T-helper 2 cell treated with Interferon-gamma antibody and Interleukin-4, amounts not matched to agents 5 μg/mL and 100 μg/mL, for 36 hours (primary cell): ENCODE measurements at regions not wholly inside any gene's neighbourhood (a gene's known extent, or its start where the extent isn't known, plus 50 kb on each side); places are given as distances from the start of the nearest gene placed in this dataset.
"Not testable (repeated sequence)": the region's sequence is repeated elsewhere in the genome, so short reads cannot be mapped to it uniquely, and the experiment has no call there.

Experiments used
- DNase-seq: peaks from one replicate; pipeline ENCODE4 v3.0.0; 2021; ENCODE audit warnings: low spot score
- H3K27ac Mint-ChIP-seq: one replicate; pipeline ENCODE4 v1.8.0; 2021; ENCODE audit warnings: mild to moderate bottlenecking, mixed read lengths
- H3K27me3 Mint-ChIP-seq: one replicate; pipeline ENCODE4 v1.8.0; 2021; ENCODE audit warnings: low read depth, mixed read lengths
- H3K36me3 Mint-ChIP-seq: one replicate; pipeline ENCODE4 v1.8.0; 2021; ENCODE audit warnings: low read depth, mixed read lengths
- H3K4me1 Mint-ChIP-seq: one replicate; pipeline ENCODE4 v1.8.0; 2021; ENCODE audit warnings: low read depth, mixed read lengths
- H3K4me3 Mint-ChIP-seq: one replicate; pipeline ENCODE4 v1.8.0; 2022; ENCODE audit warnings: mild to moderate bottlenecking, moderate library complexity, mixed read lengths
- H3K9me3 Mint-ChIP-seq: one replicate; pipeline ENCODE4 v1.8.0; 2021; ENCODE audit warnings: mixed read lengths

DNA sequence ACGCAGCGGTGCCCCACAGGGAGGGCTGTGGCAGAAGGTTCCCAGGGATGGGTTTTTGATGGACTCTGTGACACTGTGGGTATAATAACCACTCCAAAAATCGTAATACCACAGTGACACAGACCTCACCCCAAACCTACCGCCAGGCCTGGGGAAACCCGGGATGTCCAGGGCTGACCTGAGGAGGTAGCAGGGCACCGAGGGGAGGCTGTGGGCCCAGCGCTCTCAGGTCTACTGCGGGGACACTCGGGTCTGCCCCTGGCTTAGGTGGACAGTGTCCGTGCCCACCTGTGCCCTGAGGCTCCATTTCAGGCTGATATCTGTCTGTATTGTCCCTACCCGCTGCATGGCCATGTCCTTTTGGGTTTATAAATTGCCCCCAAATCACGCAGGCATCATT, 387.9 kb downstream of the TMEM121 start:
- not testable (repeated sequence) for DNase-seq, H3K9me3 Mint-ChIP-seq, H3K4me3 Mint-ChIP-seq, H3K4me1 Mint-ChIP-seq, H3K27me3 Mint-ChIP-seq, H3K27ac Mint-ChIP-seq, H3K36me3 Mint-ChIP-seq

- no peak overlapping the region for H3K27ac Mint-ChIP-seq
- no peak for DNase-seq
- no peak overlapping the region for H3K4me3 Mint-ChIP-seq
- peaks cover 4% of the 10 kb centered on the region for H3K9me3 Mint-ChIP-seq
- H3K36me3 Mint-ChIP-seq = no peaks in the 10 kb centered on the region
- no peaks in the 10 kb centered on the region for H3K27me3 Mint-ChIP-seq
- no peaks in the 10 kb centered on the region for H3K4me1 Mint-ChIP-seq
These were observed 388.5 kb downstream of the TMEM121 start for GRCh38 chr14:105914738-105915385.

- not testable (repeated sequence) for H3K27ac Mint-ChIP-seq, H3K4me3 Mint-ChIP-seq, DNase-seq, H3K36me3 Mint-ChIP-seq, H3K27me3 Mint-ChIP-seq, H3K4me1 Mint-ChIP-seq, H3K9me3 Mint-ChIP-seq
These were observed 389.2 kb downstream of the TMEM121 start for GRCh38 chr14:105915546-105915945.

DNA sequence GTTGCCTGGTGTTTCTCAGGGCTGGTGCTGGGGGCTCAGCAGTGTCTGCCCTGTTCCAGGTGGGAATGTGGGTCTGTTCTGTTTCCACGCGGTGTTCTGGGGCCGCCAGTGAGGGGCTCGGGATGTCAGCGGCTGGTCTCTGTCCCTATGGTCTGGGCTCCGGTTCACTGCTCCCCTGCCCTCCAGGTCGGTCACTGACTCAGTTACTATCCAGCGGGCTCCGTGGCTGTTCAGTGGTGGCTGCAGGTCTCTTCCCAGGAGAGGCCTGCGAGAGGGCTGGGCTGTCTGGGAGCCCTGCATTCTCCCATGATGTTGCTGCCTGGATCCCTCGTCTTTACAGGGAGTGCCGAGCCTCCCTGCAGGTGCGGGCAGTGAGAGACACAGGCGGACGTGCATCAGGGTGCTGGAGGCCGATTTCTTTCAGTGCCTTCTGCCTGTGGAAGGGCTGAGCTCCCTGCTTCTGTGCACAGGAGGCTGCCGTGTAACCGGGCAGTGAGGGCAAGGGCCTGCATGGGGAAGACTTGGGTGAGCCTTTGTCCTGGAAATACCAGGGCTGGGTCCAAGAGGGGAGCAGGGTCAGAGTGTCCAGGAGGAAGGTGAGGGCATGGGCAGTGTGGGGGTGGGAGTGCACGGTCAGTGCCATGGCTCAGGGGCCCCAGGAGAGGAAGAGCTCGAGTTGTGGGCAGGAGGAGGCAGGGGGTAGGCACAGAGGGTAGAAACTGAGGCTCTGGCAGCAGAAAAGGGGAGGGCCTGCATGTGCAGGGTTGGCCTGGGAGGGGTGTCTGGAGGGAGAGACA, 391.0 kb downstream of the TMEM121 start:
- DNase-seq, H3K36me3 Mint-ChIP-seq, H3K4me3 Mint-ChIP-seq, H3K27ac Mint-ChIP-seq, H3K4me1 Mint-ChIP-seq, H3K27me3 Mint-ChIP-seq, H3K9me3 Mint-ChIP-seq: not testable (repeated sequence)

DNA sequence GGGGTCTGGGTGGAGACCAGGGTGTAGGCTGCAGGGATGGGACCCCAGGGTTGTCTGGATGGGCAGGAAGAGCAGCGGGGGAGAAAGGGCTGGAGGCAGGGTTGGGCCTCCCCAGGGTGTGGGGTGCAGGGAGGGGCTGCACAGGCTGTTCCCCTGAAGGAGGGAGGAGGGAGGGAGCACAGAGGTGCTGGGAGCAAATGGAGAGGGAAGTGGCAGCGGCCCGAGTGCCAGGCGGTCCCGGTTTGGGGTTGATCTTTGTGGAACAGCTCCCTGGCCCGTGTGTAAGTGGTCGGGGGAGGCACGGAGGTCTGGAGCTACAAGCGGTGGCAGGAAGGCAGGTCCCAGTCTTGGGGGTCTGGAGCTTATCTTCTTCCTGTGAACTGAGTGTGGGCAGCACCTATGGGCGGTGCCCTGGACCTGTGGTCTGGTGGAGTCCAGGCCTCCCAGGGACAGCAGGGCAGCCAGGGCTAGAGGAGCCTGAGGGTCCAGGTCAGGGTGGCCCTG, 391.6 kb downstream of the TMEM121 start:
- H3K36me3 Mint-ChIP-seq = no peaks in the 10 kb centered on the region

DNA sequence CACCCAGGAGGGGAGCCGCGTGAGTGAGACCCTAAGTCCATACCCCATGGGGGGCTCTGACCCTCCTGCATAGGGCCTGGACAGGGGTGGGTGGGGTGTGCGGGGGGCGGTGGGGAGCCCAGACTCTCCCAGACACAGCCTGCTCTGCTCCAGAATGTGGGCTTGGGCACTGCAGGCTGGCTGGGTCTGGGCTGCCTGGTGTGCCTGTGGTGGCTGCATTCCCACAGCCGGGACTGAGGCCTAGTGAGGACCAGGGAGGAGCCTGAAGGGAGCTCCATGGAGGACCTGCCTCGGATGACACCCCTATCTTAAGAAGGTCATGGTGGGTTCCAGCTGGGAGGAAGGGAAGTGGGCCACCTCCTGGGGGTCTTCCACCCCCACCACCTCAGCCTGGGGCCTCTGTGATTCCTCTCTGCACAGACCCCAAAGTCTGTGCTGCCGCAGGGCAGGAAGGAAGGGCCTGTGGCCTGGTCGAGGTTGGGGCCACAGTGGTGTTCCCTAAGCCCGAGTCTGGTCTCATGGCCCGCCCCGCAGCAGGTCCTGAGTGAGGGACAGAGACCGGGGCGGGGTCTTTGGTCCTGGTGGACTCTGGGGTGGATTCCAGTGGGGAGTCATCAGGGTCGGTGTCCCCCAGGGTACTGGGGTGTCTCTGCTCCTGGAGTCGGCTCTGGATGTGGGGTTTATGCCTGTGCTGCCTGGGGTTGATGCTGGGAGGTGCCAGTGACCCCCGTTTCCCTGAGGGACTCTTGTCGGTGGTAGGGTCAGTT, 392.3 kb downstream of the TMEM121 start:
- Mint-ChIP-seq H3K9me3 (peaks cover 4% of the 10 kb centered on the region), H3K27ac (no peak overlapping the region), H3K27me3 (peaks cover 5% of the 10 kb centered on the region), H3K4me3 (no peak overlapping the region), H3K36me3 (no peaks in the 10 kb centered on the region), H3K4me1 (no peaks in the 10 kb centered on the region)
- no peak for DNase-seq

More for the DNA sequence above, 391.6 kb downstream of the TMEM121 start:
- no peak for DNase-seq
- peaks cover 4% of the 10 kb centered on the region for H3K27me3 Mint-ChIP-seq
- H3K27ac Mint-ChIP-seq = no peak overlapping the region
- H3K4me3 Mint-ChIP-seq = no peak overlapping the region
- peaks cover 4% of the 10 kb centered on the region for H3K9me3 Mint-ChIP-seq
- H3K4me1 Mint-ChIP-seq = no peaks in the 10 kb centered on the region

DNA sequence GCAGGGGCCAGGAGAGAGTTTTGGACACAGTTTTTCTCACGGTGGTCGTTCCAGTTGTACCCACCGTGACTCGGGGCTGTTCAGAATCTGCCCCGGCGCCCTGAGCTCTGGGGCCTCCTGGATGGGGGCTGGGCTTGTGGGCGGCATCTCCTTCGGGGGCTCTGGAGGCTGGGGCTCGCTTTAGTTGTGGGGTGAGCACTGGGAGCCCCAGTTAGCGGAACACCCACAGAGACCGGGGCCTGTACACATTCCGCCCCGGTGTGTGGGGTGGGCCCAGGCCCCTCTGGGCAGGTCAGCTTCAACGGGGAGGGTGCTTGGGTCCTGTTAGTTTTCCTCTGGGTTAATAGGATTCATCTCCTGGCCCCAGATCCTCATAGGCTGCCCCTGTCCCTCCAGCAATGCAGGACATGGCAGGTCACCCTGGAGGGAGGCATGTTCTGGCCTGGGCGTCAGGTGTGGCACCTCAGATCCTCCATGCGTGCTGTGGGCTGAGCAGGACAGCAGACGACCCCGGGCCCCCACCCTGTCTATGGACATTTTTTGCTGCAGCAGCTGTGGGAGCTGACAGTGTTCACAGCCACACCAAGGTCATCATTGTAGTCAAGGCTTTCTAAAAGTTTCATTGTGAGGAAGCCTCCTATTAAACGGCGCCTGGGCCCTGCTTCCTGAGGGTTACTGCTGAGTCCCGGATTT, 393.2 kb downstream of the TMEM121 start:
- Mint-ChIP-seq H3K9me3 (peaks cover 4% of the 10 kb centered on the region), H3K4me3 (no peak overlapping the region), H3K27ac (no peak overlapping the region), H3K4me1 (no peaks in the 10 kb centered on the region), H3K36me3 (no peaks in the 10 kb centered on the region), H3K27me3 (peaks cover 7% of the 10 kb centered on the region)
- no peak for DNase-seq

DNA sequence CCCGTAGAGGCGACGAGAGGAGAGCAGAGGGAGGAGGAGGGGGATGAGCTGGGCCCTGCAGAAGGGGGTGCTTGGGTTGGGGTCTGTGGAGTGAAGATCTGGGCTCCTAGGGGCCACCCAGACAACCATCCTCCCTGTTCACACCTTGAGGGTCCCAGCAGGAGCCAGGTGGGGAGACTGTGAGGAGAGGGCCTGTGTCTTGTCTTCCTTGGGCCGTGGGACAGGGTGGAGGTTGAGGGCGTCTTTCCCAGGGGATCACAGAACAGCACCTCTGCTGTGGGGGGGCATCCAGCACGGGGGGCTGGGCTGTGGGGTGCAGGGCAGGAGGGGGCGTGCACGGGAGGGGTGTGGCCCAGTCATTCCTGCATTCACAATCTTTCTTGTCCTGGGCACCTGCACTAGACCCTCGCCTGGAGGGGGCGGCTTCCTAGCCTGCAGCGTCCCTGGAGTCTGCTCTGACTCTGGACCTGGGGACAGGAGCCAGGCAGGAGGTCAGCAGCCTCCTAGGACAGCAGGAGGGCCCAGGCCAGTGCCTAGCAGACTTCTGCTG, 393.8 kb downstream of the TMEM121 start:
- not testable (repeated sequence) for H3K27me3 Mint-ChIP-seq, H3K36me3 Mint-ChIP-seq, H3K27ac Mint-ChIP-seq, DNase-seq, H3K9me3 Mint-ChIP-seq, H3K4me1 Mint-ChIP-seq, H3K4me3 Mint-ChIP-seq

DNA sequence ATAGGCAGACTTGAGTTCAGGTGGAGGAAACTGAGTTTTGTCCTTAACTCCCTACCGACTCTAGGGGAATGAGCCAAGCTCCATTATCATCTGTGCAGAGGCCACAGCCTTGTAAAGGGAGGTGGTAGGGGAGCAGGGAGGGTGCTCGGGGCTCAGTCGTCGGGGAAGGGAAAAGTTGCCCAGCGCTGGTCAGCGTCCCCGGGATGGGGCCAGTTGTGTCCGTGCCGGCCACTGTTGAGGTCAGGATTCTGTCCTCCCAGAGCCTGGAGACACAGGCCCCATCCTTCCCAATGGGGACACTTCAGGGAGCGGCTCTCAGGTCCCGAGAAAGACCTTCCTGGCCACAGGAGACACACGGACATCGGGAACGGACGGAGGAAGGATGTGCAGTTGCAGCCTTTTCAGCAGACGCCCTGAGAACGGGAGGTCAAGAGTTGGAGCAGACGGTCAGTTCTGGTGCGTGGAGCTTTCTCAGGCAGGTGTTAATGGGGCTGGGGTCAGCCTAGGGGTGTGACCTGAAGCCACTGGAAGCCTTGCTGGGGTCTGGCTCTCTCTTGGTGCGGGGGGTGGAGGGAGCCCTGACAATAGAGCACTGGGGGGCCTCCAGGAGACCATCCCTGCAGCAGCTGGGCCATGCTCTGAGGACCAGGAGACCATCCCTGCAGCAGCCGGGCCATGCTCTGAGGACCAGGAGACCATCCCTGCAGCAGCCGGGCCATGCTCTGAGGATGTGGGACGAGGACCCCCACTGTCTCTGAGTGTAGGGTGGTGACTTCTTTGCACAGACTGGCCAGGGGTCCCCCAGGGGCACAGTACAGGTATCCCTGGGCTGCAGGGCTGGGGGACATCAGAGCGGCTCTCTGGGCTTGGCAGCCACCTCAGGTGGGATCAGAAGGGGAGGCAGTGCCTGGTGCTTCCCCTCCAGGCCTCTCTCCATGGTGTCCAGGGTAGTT, 394.7 kb downstream of the TMEM121 start:
- H3K4me1 Mint-ChIP-seq, DNase-seq, H3K36me3 Mint-ChIP-seq, H3K4me3 Mint-ChIP-seq, H3K9me3 Mint-ChIP-seq, H3K27ac Mint-ChIP-seq, H3K27me3 Mint-ChIP-seq: not testable (repeated sequence)

DNA sequence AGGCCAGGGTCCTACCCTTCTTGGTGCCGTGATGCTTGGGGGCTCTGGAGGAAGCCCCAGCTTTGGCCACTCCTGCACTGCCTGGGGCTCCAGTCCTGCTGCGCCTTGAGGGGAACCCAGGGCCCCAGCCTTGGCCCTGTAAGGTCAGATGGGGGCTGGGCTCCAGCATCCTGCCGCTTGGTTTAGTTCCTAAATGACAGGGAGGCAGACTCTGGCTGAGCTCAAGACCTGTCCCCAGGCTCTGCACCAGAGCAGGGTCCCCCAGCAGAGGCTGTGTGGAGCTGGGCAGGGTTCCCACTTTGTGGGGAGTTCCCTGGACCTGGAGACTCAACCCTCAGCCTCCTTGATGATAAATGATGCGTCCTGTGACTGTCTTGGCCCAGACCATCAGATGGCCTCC, 395.4 kb downstream of the TMEM121 start:
- H3K27me3 Mint-ChIP-seq, H3K9me3 Mint-ChIP-seq, H3K27ac Mint-ChIP-seq, H3K4me3 Mint-ChIP-seq, DNase-seq, H3K4me1 Mint-ChIP-seq, H3K36me3 Mint-ChIP-seq: not testable (repeated sequence)

GRCh38 chr14:105923520-105924191, 397.3 kb downstream of the TMEM121 start:
- H3K27ac Mint-ChIP-seq, H3K9me3 Mint-ChIP-seq: not testable (repeated sequence)

GRCh38 chr14:105924951-105925591, 398.7 kb downstream of the TMEM121 start:
- Mint-ChIP-seq H3K27me3 (peaks cover 11% of the 10 kb centered on the region), H3K4me1 (no peaks in the 10 kb centered on the region), H3K9me3 (no peaks in the 10 kb centered on the region), H3K36me3 (no peaks in the 10 kb centered on the region), H3K4me3 (no peak overlapping the region), H3K27ac (no peak overlapping the region)
- DNase-seq = no peak

More at GRCh38 chr14:105923520-105924191, 397.3 kb downstream of the TMEM121 start:
- H3K4me1 Mint-ChIP-seq, H3K4me3 Mint-ChIP-seq, DNase-seq, H3K36me3 Mint-ChIP-seq: not testable (repeated sequence)
- H3K27me3 Mint-ChIP-seq = peaks cover 11% of the 10 kb centered on the region
